DND-41 (cell line): ENCODE measurements at regions not wholly inside any gene's neighbourhood (a gene's known extent, or its start where the extent isn't known, plus 50 kb on each side); places are given as distances from the start of the nearest gene placed in this dataset.

ENCODE experiments used
- EZH2 ChIP-seq: IDR thresholded peaks from 3 replicates; pipeline ENCODE4 v1.6.1; 2012; ENCODE audit warnings: borderline replicate concordance, low read depth, mild to moderate bottlenecking, moderate library complexity, low read length, inconsistent platforms; ENCODE audit not compliant: severe bottlenecking
- TF ChIP-seq, protein P1 (sequence below): IDR thresholded peaks from 2 replicates; pipeline ENCODE4 v1.5.1; 2012; ENCODE audit warnings: borderline replicate concordance, low read length, moderate library complexity, mild to moderate bottlenecking; ENCODE audit not compliant: poor library complexity, severe bottlenecking; ENCODE audit errors: extremely low read depth

DNA sequence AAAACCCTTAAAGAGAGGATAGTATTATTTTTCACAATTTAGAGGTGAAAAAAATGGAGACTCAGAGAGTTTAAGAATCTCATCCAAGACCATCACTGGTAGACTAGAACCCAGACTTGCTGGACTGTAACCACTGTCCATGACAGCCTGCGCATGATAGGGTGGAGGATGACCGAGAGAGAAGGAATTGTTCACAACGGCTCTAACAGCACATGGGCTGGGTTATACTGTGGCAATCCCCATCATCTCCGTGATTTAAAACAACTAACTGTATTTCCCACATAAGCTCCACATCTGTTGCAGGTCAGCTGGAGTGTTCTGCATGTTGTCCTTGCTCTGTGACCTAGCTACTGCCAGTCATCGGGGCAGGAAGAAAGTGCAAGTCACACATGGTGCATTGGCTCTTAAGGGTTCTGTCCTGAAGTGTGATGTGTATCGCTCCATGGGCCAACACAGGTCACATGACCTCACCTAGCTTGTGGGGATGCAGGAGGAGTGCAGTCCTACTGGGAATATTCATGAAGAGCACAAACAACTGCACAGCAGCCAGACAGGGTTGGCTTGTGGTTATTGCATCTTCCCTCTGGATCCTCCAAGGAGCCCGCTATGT, 131.2 kb upstream of the MPHOSPH6 start:
- no peak for TF ChIP-seq EZH2
- TF ChIP-seq, protein P1, sequence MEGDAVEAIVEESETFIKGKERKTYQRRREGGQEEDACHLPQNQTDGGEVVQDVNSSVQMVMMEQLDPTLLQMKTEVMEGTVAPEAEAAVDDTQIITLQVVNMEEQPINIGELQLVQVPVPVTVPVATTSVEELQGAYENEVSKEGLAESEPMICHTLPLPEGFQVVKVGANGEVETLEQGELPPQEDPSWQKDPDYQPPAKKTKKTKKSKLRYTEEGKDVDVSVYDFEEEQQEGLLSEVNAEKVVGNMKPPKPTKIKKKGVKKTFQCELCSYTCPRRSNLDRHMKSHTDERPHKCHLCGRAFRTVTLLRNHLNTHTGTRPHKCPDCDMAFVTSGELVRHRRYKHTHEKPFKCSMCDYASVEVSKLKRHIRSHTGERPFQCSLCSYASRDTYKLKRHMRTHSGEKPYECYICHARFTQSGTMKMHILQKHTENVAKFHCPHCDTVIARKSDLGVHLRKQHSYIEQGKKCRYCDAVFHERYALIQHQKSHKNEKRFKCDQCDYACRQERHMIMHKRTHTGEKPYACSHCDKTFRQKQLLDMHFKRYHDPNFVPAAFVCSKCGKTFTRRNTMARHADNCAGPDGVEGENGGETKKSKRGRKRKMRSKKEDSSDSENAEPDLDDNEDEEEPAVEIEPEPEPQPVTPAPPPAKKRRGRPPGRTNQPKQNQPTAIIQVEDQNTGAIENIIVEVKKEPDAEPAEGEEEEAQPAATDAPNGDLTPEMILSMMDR = no peak
